ENCODE measurements at regions not wholly inside any gene's neighbourhood (a gene's known extent, or its start where the extent isn't known, plus 50 kb on each side); places are given as distances from the start of the nearest gene placed in this dataset.

DNA sequence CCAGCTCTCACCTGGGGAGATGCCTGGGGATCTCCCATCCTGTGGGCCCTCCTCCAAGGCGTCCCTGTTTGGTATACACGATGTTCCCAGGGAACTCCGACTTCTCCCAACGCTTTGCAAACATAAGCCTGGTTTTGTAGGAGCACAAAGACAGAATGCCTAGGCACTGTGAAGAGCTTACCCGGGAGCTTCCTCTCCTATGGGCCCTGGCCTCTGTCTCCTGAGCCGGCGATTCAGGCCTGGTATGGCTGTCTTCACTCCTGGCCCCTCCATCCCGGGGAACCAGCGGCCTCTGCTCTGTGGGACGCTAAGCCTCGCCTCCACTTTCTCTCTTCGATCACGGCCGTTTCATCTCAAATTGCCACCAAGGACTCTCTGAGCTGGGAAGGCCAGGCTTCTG, 59.6 kb upstream of the ACTRT2 start:
- TF ChIP-seq, protein P1, sequence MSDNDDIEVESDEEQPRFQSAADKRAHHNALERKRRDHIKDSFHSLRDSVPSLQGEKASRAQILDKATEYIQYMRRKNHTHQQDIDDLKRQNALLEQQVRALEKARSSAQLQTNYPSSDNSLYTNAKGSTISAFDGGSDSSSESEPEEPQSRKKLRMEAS (IDR thresholded peaks at IDR 0.05; ENCODE audit: low read depth, low read length) = no peak
- TF ChIP-seq, protein P2, sequence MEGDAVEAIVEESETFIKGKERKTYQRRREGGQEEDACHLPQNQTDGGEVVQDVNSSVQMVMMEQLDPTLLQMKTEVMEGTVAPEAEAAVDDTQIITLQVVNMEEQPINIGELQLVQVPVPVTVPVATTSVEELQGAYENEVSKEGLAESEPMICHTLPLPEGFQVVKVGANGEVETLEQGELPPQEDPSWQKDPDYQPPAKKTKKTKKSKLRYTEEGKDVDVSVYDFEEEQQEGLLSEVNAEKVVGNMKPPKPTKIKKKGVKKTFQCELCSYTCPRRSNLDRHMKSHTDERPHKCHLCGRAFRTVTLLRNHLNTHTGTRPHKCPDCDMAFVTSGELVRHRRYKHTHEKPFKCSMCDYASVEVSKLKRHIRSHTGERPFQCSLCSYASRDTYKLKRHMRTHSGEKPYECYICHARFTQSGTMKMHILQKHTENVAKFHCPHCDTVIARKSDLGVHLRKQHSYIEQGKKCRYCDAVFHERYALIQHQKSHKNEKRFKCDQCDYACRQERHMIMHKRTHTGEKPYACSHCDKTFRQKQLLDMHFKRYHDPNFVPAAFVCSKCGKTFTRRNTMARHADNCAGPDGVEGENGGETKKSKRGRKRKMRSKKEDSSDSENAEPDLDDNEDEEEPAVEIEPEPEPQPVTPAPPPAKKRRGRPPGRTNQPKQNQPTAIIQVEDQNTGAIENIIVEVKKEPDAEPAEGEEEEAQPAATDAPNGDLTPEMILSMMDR (IDR thresholded peaks at IDR 0.05; ENCODE audit: low read depth, low read length) = no peak
